ENCODE measurements at regions not wholly inside any gene's neighbourhood (a gene's known extent, or its start where the extent isn't known, plus 50 kb on each side); places are given as distances from the start of the nearest gene placed in this dataset.

GRCh38 chr3:153666991-153667740, 454.0 kb upstream of the ARHGEF26 start:
- no peak overlapping the region for H3K4me3 Mint-ChIP-seq (ENCODE audit: unreplicated experiment)
- H3K4me1 Mint-ChIP-seq (ENCODE audit: unreplicated experiment), result peaks cover 2% of the 10 kb centered on the region
- TF ChIP-seq, protein P1, sequence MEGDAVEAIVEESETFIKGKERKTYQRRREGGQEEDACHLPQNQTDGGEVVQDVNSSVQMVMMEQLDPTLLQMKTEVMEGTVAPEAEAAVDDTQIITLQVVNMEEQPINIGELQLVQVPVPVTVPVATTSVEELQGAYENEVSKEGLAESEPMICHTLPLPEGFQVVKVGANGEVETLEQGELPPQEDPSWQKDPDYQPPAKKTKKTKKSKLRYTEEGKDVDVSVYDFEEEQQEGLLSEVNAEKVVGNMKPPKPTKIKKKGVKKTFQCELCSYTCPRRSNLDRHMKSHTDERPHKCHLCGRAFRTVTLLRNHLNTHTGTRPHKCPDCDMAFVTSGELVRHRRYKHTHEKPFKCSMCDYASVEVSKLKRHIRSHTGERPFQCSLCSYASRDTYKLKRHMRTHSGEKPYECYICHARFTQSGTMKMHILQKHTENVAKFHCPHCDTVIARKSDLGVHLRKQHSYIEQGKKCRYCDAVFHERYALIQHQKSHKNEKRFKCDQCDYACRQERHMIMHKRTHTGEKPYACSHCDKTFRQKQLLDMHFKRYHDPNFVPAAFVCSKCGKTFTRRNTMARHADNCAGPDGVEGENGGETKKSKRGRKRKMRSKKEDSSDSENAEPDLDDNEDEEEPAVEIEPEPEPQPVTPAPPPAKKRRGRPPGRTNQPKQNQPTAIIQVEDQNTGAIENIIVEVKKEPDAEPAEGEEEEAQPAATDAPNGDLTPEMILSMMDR (IDR thresholded peaks at IDR 0.05), result no peak
- no peaks in the 10 kb centered on the region for H3K36me3 Mint-ChIP-seq (ENCODE audit: unreplicated experiment)
- DNase-seq (ENCODE audit: extremely low spot score, unreplicated experiment), result no peak
- H3K27ac Mint-ChIP-seq (ENCODE audit: unreplicated experiment), result no peak overlapping the region
- peaks cover 3% of the 10 kb centered on the region for H3K9me3 Mint-ChIP-seq (ENCODE audit: unreplicated experiment)
- peaks cover 3% of the 10 kb centered on the region for H3K27me3 Mint-ChIP-seq (ENCODE audit: unreplicated experiment)

GRCh38 chr3:153669527-153669926, 451.7 kb upstream of the ARHGEF26 start:
- Mint-ChIP-seq H3K27ac (ENCODE audit: unreplicated experiment) (no peak overlapping the region), H3K4me3 (ENCODE audit: unreplicated experiment) (no peak overlapping the region), H3K4me1 (ENCODE audit: unreplicated experiment) (peaks cover 2% of the 10 kb centered on the region), H3K27me3 (ENCODE audit: unreplicated experiment) (peaks cover 3% of the 10 kb centered on the region), H3K9me3 (ENCODE audit: unreplicated experiment) (peaks cover 4% of the 10 kb centered on the region), H3K36me3 (ENCODE audit: unreplicated experiment) (no peaks in the 10 kb centered on the region)
- TF ChIP-seq, protein P1 (IDR thresholded peaks at IDR 0.05), result no peak
- no peak for DNase-seq (ENCODE audit: extremely low spot score, unreplicated experiment)

- Mint-ChIP-seq H3K27ac (ENCODE audit: unreplicated experiment) (no peak overlapping the region), H3K9me3 (ENCODE audit: unreplicated experiment) (peaks cover 4% of the 10 kb centered on the region), H3K36me3 (ENCODE audit: unreplicated experiment) (no peaks in the 10 kb centered on the region), H3K4me3 (ENCODE audit: unreplicated experiment) (no peak overlapping the region), H3K4me1 (ENCODE audit: unreplicated experiment) (peaks cover 2% of the 10 kb centered on the region), H3K27me3 (ENCODE audit: unreplicated experiment) (peaks cover 3% of the 10 kb centered on the region)
- TF ChIP-seq, protein P1 (IDR thresholded peaks at IDR 0.05), result no peak
- DNase-seq (ENCODE audit: extremely low spot score, unreplicated experiment), result no peak
These were observed 450.6 kb upstream of the ARHGEF26 start for GRCh38 chr3:153670577-153670976.

GRCh38 chr3:153673853-153674252, 447.3 kb upstream of the ARHGEF26 start:
- Mint-ChIP-seq H3K27ac (ENCODE audit: unreplicated experiment) (no peak overlapping the region), H3K9me3 (ENCODE audit: unreplicated experiment) (peaks cover 4% of the 10 kb centered on the region), H3K36me3 (ENCODE audit: unreplicated experiment) (no peaks in the 10 kb centered on the region), H3K4me3 (ENCODE audit: unreplicated experiment) (no peak overlapping the region), H3K27me3 (ENCODE audit: unreplicated experiment) (peaks cover 6% of the 10 kb centered on the region), H3K4me1 (ENCODE audit: unreplicated experiment) (no peaks in the 10 kb centered on the region)
- DNase-seq (ENCODE audit: extremely low spot score, unreplicated experiment), result no peak
- TF ChIP-seq, protein P1 (IDR thresholded peaks at IDR 0.05), result no peak

- TF ChIP-seq, protein P1 (IDR thresholded peaks at IDR 0.05), result no peak
These were observed 441.5 kb upstream of the ARHGEF26 start for GRCh38 chr3:153679714-153680113.

More at GRCh38 chr3:153679714-153680113, 441.5 kb upstream of the ARHGEF26 start:
- Mint-ChIP-seq H3K4me3 (ENCODE audit: unreplicated experiment) (no peak overlapping the region), H3K36me3 (ENCODE audit: unreplicated experiment) (no peaks in the 10 kb centered on the region), H3K9me3 (ENCODE audit: unreplicated experiment) (no peaks in the 10 kb centered on the region), H3K4me1 (ENCODE audit: unreplicated experiment) (no peaks in the 10 kb centered on the region), H3K27ac (ENCODE audit: unreplicated experiment) (no peak overlapping the region), H3K27me3 (ENCODE audit: unreplicated experiment) (peaks cover 8% of the 10 kb centered on the region)
- DNase-seq (ENCODE audit: extremely low spot score, unreplicated experiment), result no peak
